ENCODE measurements at regions not wholly inside any gene's neighbourhood (a gene's known extent, or its start where the extent isn't known, plus 50 kb on each side); places are given as distances from the start of the nearest gene placed in this dataset.

GRCh38 chr18:21978546-21979170 is 190.7 kb upstream of the GATA6 start:
- Histone ChIP-seq H3K79me2 (ENCODE audit: control insufficient read depth, insufficient read depth, low read length) (no peaks in the 10 kb centered on the region), H4K20me1 (replicated peaks; ENCODE audit: control insufficient read depth, extremely low read depth, insufficient read depth, low read length) (no peaks in the 10 kb centered on the region), H3K27ac (ENCODE audit: insufficient read depth, low read depth, low read length) (no peak overlapping the region), H3K27me3 (ENCODE audit: control insufficient read depth in 2 of 2, insufficient read depth in 2 of 2, low read length in 2 of 2) (no peaks in the 10 kb centered on the region), H3K9ac (replicated peaks; ENCODE audit: extremely low read depth, insufficient read depth, low read length) (no peak overlapping the region), H2AFZ (ENCODE audit: low read depth, low read length) (no peak overlapping the region), H3K36me3 (ENCODE audit: control insufficient read depth in 2 of 2, extremely low read depth in 1 of 2, insufficient read depth in 2 of 2, low read length in 2 of 2) (no peaks in the 10 kb centered on the region), H3K9me1 (replicated peaks; ENCODE audit: control insufficient read depth, extremely low read depth, insufficient read depth, low read length) (no peaks in the 10 kb centered on the region), H3K9me3 (replicated peaks; ENCODE audit: control insufficient read depth, insufficient read depth, low read length) (no peaks in the 10 kb centered on the region), H3K4me3 (replicated peaks in 1 of 3; ENCODE audit: insufficient read depth in 1 of 3, low read depth in 1 of 3, low read length in 3 of 3) (no peak overlapping the region), H3K4me2 (ENCODE audit: insufficient read depth, low read length) (no peak overlapping the region), H3K4me1 (ENCODE audit: control insufficient read depth, extremely low read depth, insufficient read depth, low read length) (no peaks in the 10 kb centered on the region)
- DNase-seq (ENCODE audit: low read depth, low spot score) (no peak), FAIRE-seq (no peak)
- POLR2A ChIA-PET, result no interaction called here
- no TSS peak for BruUV-seq (replicated peaks)
- dilution Hi-C loops (cut with MboI; ENCODE audit: extremely low pct_ligation_motif_present, low sequenced_read_pairs) (no loop called here), intact Hi-C loops (cut with micrococcal nuclease) (no loop called here)
- CTCF ChIA-PET, result interaction anchor here (1.0 kb wide), 1 partner anchor 19 kb away, joined by 4 read pairs; no protein-coding TSS in a partner anchor
- TF ChIP-seq MYC (IDR thresholded peaks at IDR 0.05; ENCODE audit: low read depth, low read length) (no peak), GATA2 (IDR thresholded peaks at IDR 0.05; ENCODE audit: insufficient read depth, insufficient read length, low read depth, low read length) (no peak), FOS (IDR thresholded peaks at IDR 0.05; ENCODE audit: borderline replicate concordance, insufficient read depth, low read length) (no peak), JUN (IDR thresholded peaks at IDR 0.05; ENCODE audit: borderline replicate concordance, insufficient read depth, insufficient read length, low read depth) (no peak), POLR2AphosphoS5 (IDR thresholded peaks at IDR 0.05; ENCODE audit: insufficient read depth, low read depth, low read length) (no peak), POLR2A (IDR thresholded peaks at IDR 0.05; ENCODE audit: low read depth, low read length) (no peak), EZH2 (IDR thresholded peaks at IDR 0.05; ENCODE audit: borderline replicate concordance, low read depth, low read length, severe bottlenecking) (no peak)
- TF ChIP-seq, protein P1, sequence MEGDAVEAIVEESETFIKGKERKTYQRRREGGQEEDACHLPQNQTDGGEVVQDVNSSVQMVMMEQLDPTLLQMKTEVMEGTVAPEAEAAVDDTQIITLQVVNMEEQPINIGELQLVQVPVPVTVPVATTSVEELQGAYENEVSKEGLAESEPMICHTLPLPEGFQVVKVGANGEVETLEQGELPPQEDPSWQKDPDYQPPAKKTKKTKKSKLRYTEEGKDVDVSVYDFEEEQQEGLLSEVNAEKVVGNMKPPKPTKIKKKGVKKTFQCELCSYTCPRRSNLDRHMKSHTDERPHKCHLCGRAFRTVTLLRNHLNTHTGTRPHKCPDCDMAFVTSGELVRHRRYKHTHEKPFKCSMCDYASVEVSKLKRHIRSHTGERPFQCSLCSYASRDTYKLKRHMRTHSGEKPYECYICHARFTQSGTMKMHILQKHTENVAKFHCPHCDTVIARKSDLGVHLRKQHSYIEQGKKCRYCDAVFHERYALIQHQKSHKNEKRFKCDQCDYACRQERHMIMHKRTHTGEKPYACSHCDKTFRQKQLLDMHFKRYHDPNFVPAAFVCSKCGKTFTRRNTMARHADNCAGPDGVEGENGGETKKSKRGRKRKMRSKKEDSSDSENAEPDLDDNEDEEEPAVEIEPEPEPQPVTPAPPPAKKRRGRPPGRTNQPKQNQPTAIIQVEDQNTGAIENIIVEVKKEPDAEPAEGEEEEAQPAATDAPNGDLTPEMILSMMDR (IDR thresholded peaks at IDR 0.05; ENCODE audit: extremely low read depth in 1 of 2, insufficient read depth in 1 of 2, low read depth in 1 of 2, low read length in 2 of 2), result no peak
- TF ChIP-seq, protein P2, sequence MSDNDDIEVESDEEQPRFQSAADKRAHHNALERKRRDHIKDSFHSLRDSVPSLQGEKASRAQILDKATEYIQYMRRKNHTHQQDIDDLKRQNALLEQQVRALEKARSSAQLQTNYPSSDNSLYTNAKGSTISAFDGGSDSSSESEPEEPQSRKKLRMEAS (IDR thresholded peaks at IDR 0.05; ENCODE audit: insufficient read depth, insufficient read length), result no peak

Measured in endothelial cell of umbilical vein (primary cell).